ENCODE measurements at regions not wholly inside any gene's neighbourhood (a gene's known extent, or its start where the extent isn't known, plus 50 kb on each side); places are given as distances from the start of the nearest gene placed in this dataset.

GRCh38 chr9:712643-713042 lies 128.9 kb upstream of the DMRT1 start:
- Histone ChIP-seq H2BK20ac (ENCODE audit: low read length) (no peak overlapping the region), H3K27me3 (replicated peaks in 1 of 4; ENCODE audit: control insufficient read depth in 3 of 4, extremely low read depth in 1 of 4, insufficient read depth in 3 of 4, low read length in 3 of 4) (no peaks in the 10 kb centered on the region), H3K23me2 (ENCODE audit: low read depth, low read length) (no peaks in the 10 kb centered on the region), H3K79me2 (ENCODE audit: control insufficient read depth in 1 of 2, insufficient read depth in 2 of 2, low read length in 2 of 2) (no peaks in the 10 kb centered on the region), H2AK5ac (ENCODE audit: low read depth, low read length) (no peak overlapping the region), H4K91ac (replicated peaks; ENCODE audit: insufficient read length, low read length) (no peak overlapping the region), H3K56ac (replicated peaks; ENCODE audit: insufficient read length, low read depth, low read length) (no peak overlapping the region), H4K5ac (ENCODE audit: insufficient read length, low read depth, low read length) (no peak overlapping the region), H3K4ac (replicated peaks; ENCODE audit: insufficient read length, low read depth, low read length) (no peak overlapping the region), H3K27ac (ENCODE audit: low read depth, low read length) (no peak overlapping the region), H3K14ac (ENCODE audit: insufficient read length) (no peak overlapping the region), H3K79me1 (ENCODE audit: low read depth, low read length) (no peaks in the 10 kb centered on the region), H3K36me3 (ENCODE audit: control insufficient read depth in 2 of 4, insufficient read depth in 4 of 4, low read length in 3 of 4) (peaks cover 0 to 15% (median 8%) of the 10 kb centered on the region in 4 experiments; a peak in 5 of 8 replicates), H3K4me3 (ENCODE audit: extremely low read depth in 1 of 4, insufficient read depth in 2 of 4, low read depth in 3 of 4, low read length in 4 of 4) (no peak overlapping the region), H2BK15ac (ENCODE audit: low read length) (no peak overlapping the region), H3K18ac (ENCODE audit: extremely low read depth, low read length) (no peak overlapping the region), H3K9me3 (ENCODE audit: insufficient read depth in 2 of 2, low read depth in 1 of 2, low read length in 1 of 2) (no peaks in the 10 kb centered on the region), H3K23ac (ENCODE audit: insufficient read length) (no peak overlapping the region), H3K4me1 (replicated peaks in 1 of 4; ENCODE audit: control insufficient read depth in 3 of 4, insufficient read depth in 4 of 4, low read length in 3 of 4) (peaks cover 0 to 6% (median 3%) of the 10 kb centered on the region in 4 experiments; a peak in 5 of 7 replicates), H4K8ac (ENCODE audit: extremely low read depth, insufficient read depth, low read length) (no peak overlapping the region), H2BK120ac (replicated peaks; ENCODE audit: low read depth, low read length) (no peak overlapping the region), H3K4me2 (ENCODE audit: insufficient read depth in 1 of 2, low read depth in 2 of 2, low read length in 2 of 2) (no peak overlapping the region), H4K20me1 (replicated peaks in 1 of 2; ENCODE audit: control insufficient read depth in 1 of 2, insufficient read depth in 2 of 2, low read length in 2 of 2) (peaks cover 0 to 2% of the 10 kb centered on the region in 2 experiments), H2BK5ac (ENCODE audit: low read depth, low read length) (no peak overlapping the region; the same call in 1 of the 2 replicates), H2AFZ (ENCODE audit: low read length) (no peak overlapping the region), H3K9ac (replicated peaks in 1 of 4; ENCODE audit: extremely low read depth in 1 of 4, low read depth in 3 of 4, low read length in 3 of 4) (no peak overlapping the region), H2BK12ac (ENCODE audit: low read depth, low read length) (no peak overlapping the region)
- WGBS, 2 experiments (ENCODE audit: extremely low coverage in 1 of 2, insufficient coverage in 1 of 2, insufficient read length in 1 of 2, insufficient replicate concordance in 2 of 2, low coverage in 1 of 2, low lambda C conversion rate in 2 of 2, missing lambda C conversion rate in 1 of 2), result 94% methylated on average over 16 of the region's 16 CpGs; no CpG with 5 or more reads in 1 of the 2 experiments
- ChIA-PET CTCF (ENCODE audit: partially characterized antibody) (interaction anchor here (1.1 to 3.0 kb wide), 4 partner anchors 14 to 63 kb away, joined by 3 to 10 read pairs (median 3); no protein-coding TSS in a partner anchor), POLR2A (ENCODE audit: partially characterized antibody) (no interaction called here)
- TF ChIP-seq RBBP5 (IDR thresholded peaks at IDR 0.05; ENCODE audit: borderline replicate concordance, low read depth, low read length) (no peak), BRCA1 (IDR thresholded peaks at IDR 0.05; ENCODE audit: low read depth, low read length) (no peak), EGR1 (IDR thresholded peaks at IDR 0.05; ENCODE audit: borderline replicate concordance, low read depth, low read length) (no peak), SP1 (IDR thresholded peaks at IDR 0.05; ENCODE audit: low read depth, low read length) (no peak), RXRA (IDR thresholded peaks at IDR 0.05; ENCODE audit: insufficient read depth, low read depth, low read length) (no peak), POLR2AphosphoS5 (IDR thresholded peaks at IDR 0.05; ENCODE audit: low read depth, low read length) (no peak), SRF (IDR thresholded peaks at IDR 0.05; ENCODE audit: low read depth, low read length) (no peak), MAX (IDR thresholded peaks at IDR 0.05) (no peak)
- no peak for DNase-seq (ENCODE audit: low read depth in 1 of 2, low spot score in 2 of 2)
- no peak for FAIRE-seq

Measured in H1 (cell line).